GM23248 (cell line): ENCODE measurements at regions not wholly inside any gene's neighbourhood (a gene's known extent, or its start where the extent isn't known, plus 50 kb on each side); places are given as distances from the start of the nearest gene placed in this dataset.

Experiments used
- EZH2 ChIP-seq: fragments of 200-600 bp; sonication (generic); IDR thresholded peaks from 2 replicates; pipeline ENCODE4 v1.6.1; 2018; ENCODE audit warnings: antibody characterized with exemption, mild to moderate bottlenecking; ENCODE audit not compliant: insufficient read depth, poor library complexity, severe bottlenecking
- EZH2phosphoT487 ChIP-seq: fragments of 200-600 bp; sonication (generic); IDR thresholded peaks from 2 replicates; pipeline ENCODE4 v1.6.1; 2018; ENCODE audit warnings: antibody characterized with exemption, moderate library complexity, mild to moderate bottlenecking, low read depth; ENCODE audit not compliant: insufficient read depth

GRCh38 chr11:80929031-80929805 lies 1488.4 kb upstream of the TENM4 start:
- TF ChIP-seq EZH2phosphoT487 (no peak), EZH2 (no peak)
